ENCODE measurements at regions not wholly inside any gene's neighbourhood (a gene's known extent, or its start where the extent isn't known, plus 50 kb on each side); places are given as distances from the start of the nearest gene placed in this dataset.

DNA sequence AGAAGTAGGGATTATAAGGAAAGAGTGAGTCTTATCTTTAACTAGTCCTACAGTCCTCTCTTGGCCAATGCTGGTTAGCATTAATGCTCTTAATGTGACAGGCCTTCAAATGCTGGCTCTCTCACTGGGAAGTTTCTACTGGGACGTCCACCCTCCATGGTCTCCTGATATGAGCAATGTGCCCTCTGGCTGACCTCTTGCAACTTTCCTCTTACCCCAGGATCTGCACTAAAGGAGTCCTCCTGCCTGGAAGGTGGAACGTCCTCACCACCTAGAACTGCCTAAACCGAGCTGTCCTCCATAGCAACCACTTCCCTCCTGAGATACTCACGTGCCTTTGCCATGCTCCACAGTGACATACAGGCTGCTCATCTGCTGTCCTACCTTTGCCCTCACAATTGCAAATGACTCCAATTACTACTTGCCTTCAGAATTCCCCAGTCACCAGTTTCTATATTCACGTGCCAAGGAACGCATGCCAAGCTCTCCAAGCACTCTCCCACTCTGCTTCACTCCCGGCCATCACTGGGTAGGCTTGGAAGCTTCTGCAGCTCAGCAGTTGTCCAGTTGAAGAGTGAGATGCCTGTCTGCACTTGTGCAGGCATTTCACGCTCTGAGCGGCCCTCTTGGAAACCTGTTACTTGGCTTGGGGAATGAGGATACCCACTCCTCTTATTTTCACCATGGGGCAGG is 404.7 kb downstream of the RRAGC start:
- TF ChIP-seq, protein P1, sequence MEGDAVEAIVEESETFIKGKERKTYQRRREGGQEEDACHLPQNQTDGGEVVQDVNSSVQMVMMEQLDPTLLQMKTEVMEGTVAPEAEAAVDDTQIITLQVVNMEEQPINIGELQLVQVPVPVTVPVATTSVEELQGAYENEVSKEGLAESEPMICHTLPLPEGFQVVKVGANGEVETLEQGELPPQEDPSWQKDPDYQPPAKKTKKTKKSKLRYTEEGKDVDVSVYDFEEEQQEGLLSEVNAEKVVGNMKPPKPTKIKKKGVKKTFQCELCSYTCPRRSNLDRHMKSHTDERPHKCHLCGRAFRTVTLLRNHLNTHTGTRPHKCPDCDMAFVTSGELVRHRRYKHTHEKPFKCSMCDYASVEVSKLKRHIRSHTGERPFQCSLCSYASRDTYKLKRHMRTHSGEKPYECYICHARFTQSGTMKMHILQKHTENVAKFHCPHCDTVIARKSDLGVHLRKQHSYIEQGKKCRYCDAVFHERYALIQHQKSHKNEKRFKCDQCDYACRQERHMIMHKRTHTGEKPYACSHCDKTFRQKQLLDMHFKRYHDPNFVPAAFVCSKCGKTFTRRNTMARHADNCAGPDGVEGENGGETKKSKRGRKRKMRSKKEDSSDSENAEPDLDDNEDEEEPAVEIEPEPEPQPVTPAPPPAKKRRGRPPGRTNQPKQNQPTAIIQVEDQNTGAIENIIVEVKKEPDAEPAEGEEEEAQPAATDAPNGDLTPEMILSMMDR (IDR thresholded peaks at IDR 0.05), result no peak
- no peak for TF ChIP-seq POLR2A (IDR thresholded peaks at IDR 0.05)

Measured in adrenal gland (tissue), 5 donors.